HL-60/S4 (cell line): ENCODE measurements at regions not wholly inside any gene's neighbourhood (a gene's known extent, or its start where the extent isn't known, plus 50 kb on each side); places are given as distances from the start of the nearest gene placed in this dataset.
"Not testable (repeated sequence)": the region's sequence is repeated elsewhere in the genome, so short reads cannot be mapped to it uniquely, and the experiment has no call there.

ENCODE experiments used
- in situ Hi-C: fragments of 300-500 bp; cut with MboI; formaldehyde crosslinking; loops from 2 replicates; pipeline ENCODE4 v1.14.3; 2022; ENCODE audit warnings: low sequenced_read_pairs

- in situ Hi-C loops = no loop called here
Measured at GRCh38 chr3:153956613-153957012, 164.6 kb upstream of the ARHGEF26 start.

GRCh38 chr3:153957421-153957820 is 163.8 kb upstream of the ARHGEF26 start:
- in situ Hi-C loops = no loop called here

GRCh38 chr3:153958635-153959595 is 162.3 kb upstream of the ARHGEF26 start:
- in situ Hi-C loops = no loop called here

GRCh38 chr3:153960458-153961074 is 160.6 kb upstream of the ARHGEF26 start:
- in situ Hi-C loops = no loop called here

GRCh38 chr3:153961494-153961893 is 159.7 kb upstream of the ARHGEF26 start:
- in situ Hi-C loops = no loop called here

- in situ Hi-C loops = no loop called here
Measured at GRCh38 chr3:153963012-153963411, 158.2 kb upstream of the ARHGEF26 start.

GRCh38 chr3:153967260-153967659 is 153.9 kb upstream of the ARHGEF26 start:
- in situ Hi-C loops = no loop called here

GRCh38 chr3:153970047-153970446 is 151.1 kb upstream of the ARHGEF26 start:
- in situ Hi-C loops = no loop called here

GRCh38 chr3:153970741-153971347 is 150.3 kb upstream of the ARHGEF26 start:
- in situ Hi-C loops = no loop called here

- in situ Hi-C loops = no loop called here
Measured at GRCh38 chr3:153972862-153973261, 148.3 kb upstream of the ARHGEF26 start.

GRCh38 chr3:153973722-153974265 is 147.4 kb upstream of the ARHGEF26 start:
- in situ Hi-C loops = no loop called here

GRCh38 chr3:153974614-153975013 is 146.6 kb upstream of the ARHGEF26 start:
- in situ Hi-C loops = no loop called here

GRCh38 chr3:153976891-153977554 is 144.2 kb upstream of the ARHGEF26 start:
- in situ Hi-C loops = no loop called here

- in situ Hi-C loops = no loop called here
Measured at GRCh38 chr3:153978006-153978405, 143.2 kb upstream of the ARHGEF26 start.

GRCh38 chr3:153979418-153980251 is 141.6 kb upstream of the ARHGEF26 start:
- in situ Hi-C loops = no loop called here

GRCh38 chr3:153980252-153980590 is 141.0 kb upstream of the ARHGEF26 start:
- in situ Hi-C loops = no loop called here

GRCh38 chr3:153997364-153997763 is 123.8 kb upstream of the ARHGEF26 start:
- in situ Hi-C loops = not testable (repeated sequence)

GRCh38 chr3:154003649-154004048 is 117.5 kb upstream of the ARHGEF26 start:
- in situ Hi-C loops = no loop called here

GRCh38 chr3:154011036-154011435 is 110.2 kb upstream of the ARHGEF26 start:
- in situ Hi-C loops = no loop called here

GRCh38 chr3:154013736-154014135 is 107.5 kb upstream of the ARHGEF26 start:
- in situ Hi-C loops = no loop called here
